SK-N-SH (cell line): ENCODE measurements at regions not wholly inside any gene's neighbourhood (a gene's known extent, or its start where the extent isn't known, plus 50 kb on each side); places are given as distances from the start of the nearest gene placed in this dataset.

Experiments used
- CTCF ChIA-PET: fragments of 300-600, 350-600 bp; formaldehyde crosslinking; extraction: SDS; loops from one replicate; lab custom pipeline; 2021; lab: Yijun Ruan, JAX
- POLR2A ChIA-PET: fragments of 350-600 bp; sonication (Branson Sonifier 250); formaldehyde crosslinking; extraction: SDS; loops from one replicate; lab custom pipeline; 2020; ENCODE audit warnings: antibody characterized with exemption, inconsistent platforms; lab: Yijun Ruan, JAX
- DNase-seq: peaks from one replicate; pipeline ENCODE4 v3.0.0; 2012
- H2AFZ ChIP-seq: fragments of 200-600 bp; sonication (generic); 2 replicates; pipeline ENCODE4 v1.8.1; 2016; ENCODE audit warnings: antibody characterized with exemption, mild to moderate bottlenecking, low read depth
- H3F3A ChIP-seq: fragments of 200-600 bp; sonication (generic); replicated peaks from 2 replicates; pipeline ENCODE3; 2016; ENCODE audit warnings: antibody characterized with exemption, mild to moderate bottlenecking; ENCODE audit not compliant: insufficient read depth
- H3K27ac ChIP-seq, 2 experiments: fragments of 200-500 bp in 1 of 2; fragments of 200-600 bp in 1 of 2; sonication (Bioruptor generic) in 1 of 2; sonication (generic), shearing (Covaris generic) in 1 of 2; 2 replicates each; pipeline versions ENCODE4 v1.5.1 to v1.6.1; 2014 to 2016; ENCODE audit warnings: low read depth in 2 of 2, inconsistent platforms in 1 of 2, low read length in 1 of 2, mild to moderate bottlenecking in 1 of 2, mixed read lengths in 1 of 2
- H3K27me3 ChIP-seq: fragments of 200-600 bp; sonication (generic), shearing (Covaris generic); 2 replicates; pipeline ENCODE4 v1.6.1; 2016; ENCODE audit warnings: mixed run types; ENCODE audit not compliant: insufficient read depth
- H3K36me3 ChIP-seq, 2 experiments: fragments of 200-500 bp in 1 of 2; fragments of 200-600 bp in 1 of 2; sonication (Bioruptor generic) in 1 of 2; sonication (generic) in 1 of 2; replicated peaks in 1 of 2; 2 replicates each; pipeline versions ENCODE3 to v1.5.1; 2014 to 2016; ENCODE audit warnings: low read length in 1 of 2, mild to moderate bottlenecking in 1 of 2; ENCODE audit not compliant: insufficient read depth in 2 of 2, control insufficient read depth in 1 of 2
- H3K4me1 ChIP-seq, 2 experiments: fragments of 200-500 bp in 1 of 2; fragments of 200-600 bp in 1 of 2; sonication (Bioruptor generic) in 1 of 2; sonication (generic), shearing (Covaris generic) in 1 of 2; 2 replicates each; pipeline versions ENCODE4 v1.5.1 to v1.6.1; 2014 to 2016; ENCODE audit warnings: low read depth in 1 of 2, low read length in 1 of 2, mixed run types in 1 of 2; ENCODE audit not compliant: insufficient read depth in 2 of 2, control insufficient read depth in 1 of 2
- H3K4me2 ChIP-seq: fragments of 200-600 bp; sonication (generic), shearing (Covaris generic); 2 replicates; pipeline ENCODE4 v1.6.1; 2017; ENCODE audit warnings: mixed run types
- H3K4me3 ChIP-seq, 2 experiments: fragments of 200-500 bp in 1 of 2; fragments of 200-600 bp in 1 of 2; sonication (Bioruptor generic) in 1 of 2; sonication (generic), shearing (Covaris generic) in 1 of 2; 2 replicates each; pipeline versions ENCODE4 v1.5.1 to v1.8.1; 2014 to 2016; ENCODE audit warnings: low read depth in 2 of 2, inconsistent platforms in 1 of 2, low read length in 1 of 2, mild to moderate bottlenecking in 1 of 2, mixed read lengths in 1 of 2, moderate library complexity in 1 of 2
- H3K79me2 ChIP-seq: fragments of 200-600 bp; sonication (generic); 2 replicates; pipeline ENCODE4 v1.8.1; 2017; ENCODE audit warnings: mild to moderate bottlenecking; ENCODE audit not compliant: insufficient read depth
- H3K9ac ChIP-seq: fragments of 200-600 bp; sonication (generic); 2 replicates; pipeline ENCODE4 v1.6.1; 2017; ENCODE audit warnings: mixed run types
- H3K9me2 ChIP-seq: fragments of 200-600 bp; sonication (generic); 2 replicates; pipeline ENCODE4 v1.6.1; 2017; ENCODE audit warnings: mixed run types
- H3K9me3 ChIP-seq: fragments of 200-600 bp; sonication (generic); 2 replicates; pipeline ENCODE4 v1.6.1; 2017; ENCODE audit warnings: mixed run types, mild to moderate bottlenecking, moderate library complexity
- H4K20me1 ChIP-seq: fragments of 200-600 bp; sonication (generic); 2 replicates; pipeline ENCODE4 v1.6.1; 2017; ENCODE audit warnings: mild to moderate bottlenecking, mixed run types; ENCODE audit not compliant: insufficient read depth
- EP300 ChIP-seq, 2 experiments: IDR thresholded peaks; 2 replicates each; pipeline versions ENCODE4 v1.4.0 to v1.6.1; 2012; ENCODE audit warnings: borderline replicate concordance in 1 of 2, low read depth in 1 of 2, low read length in 1 of 2
- EZH2phosphoT487 ChIP-seq: fragments of 200-600 bp; sonication (generic); IDR thresholded peaks from 2 replicates; pipeline ENCODE4 v1.6.1; 2017; ENCODE audit warnings: low read depth, mixed run types, mild to moderate bottlenecking, antibody characterized with exemption, moderate library complexity, borderline replicate concordance
- FOXM1 ChIP-seq: IDR thresholded peaks from 2 replicates; pipeline ENCODE4 v1.4.0; 2012; ENCODE audit warnings: low read depth, mild to moderate bottlenecking
- GABPA ChIP-seq: IDR thresholded peaks from 2 replicates; pipeline ENCODE4 v1.4.0; 2012; ENCODE audit warnings: low read depth, mild to moderate bottlenecking
- MAX ChIP-seq: IDR thresholded peaks from 2 replicates; pipeline ENCODE4 v1.4.0; 2012; ENCODE audit warnings: low read depth
- MXI1 ChIP-seq: IDR thresholded peaks from 2 replicates; pipeline ENCODE4 v1.6.1; 2012; ENCODE audit warnings: mild to moderate bottlenecking, low read depth, low read length, improper control_type of control experiment
- NRF1 ChIP-seq: IDR thresholded peaks from 2 replicates; pipeline ENCODE4 v1.6.1; 2012; ENCODE audit warnings: low read depth, mild to moderate bottlenecking, low read length
- REST ChIP-seq: IDR thresholded peaks from 2 replicates; pipeline ENCODE4 v1.6.1; 2012; ENCODE audit warnings: mild to moderate bottlenecking, low read depth, low read length, moderate library complexity
- RXRA ChIP-seq: IDR thresholded peaks from 2 replicates; pipeline ENCODE4 v1.4.0; 2012; ENCODE audit warnings: low read depth, mild to moderate bottlenecking, borderline replicate concordance
- TAF1 ChIP-seq: IDR thresholded peaks from 2 replicates; pipeline ENCODE4 v1.6.1; 2012; ENCODE audit warnings: low read depth, mild to moderate bottlenecking, low read length, moderate library complexity, borderline replicate concordance
- USF1 ChIP-seq: IDR thresholded peaks from 2 replicates; pipeline ENCODE4 v1.4.0; 2012; ENCODE audit warnings: low read depth, borderline replicate concordance
- USF2 ChIP-seq: fragments of 150-350 bp; IDR thresholded peaks from 2 replicates; pipeline ENCODE4 v1.6.1; 2017; ENCODE audit warnings: antibody characterized with exemption, low read length, low read depth, borderline replicate concordance
- WGBS: methylation state at CpG from one replicate; pipeline ENCODE4 v1.1.6; 2017; ENCODE audit warnings: low lambda C conversion rate; 5-methylcytosine and 5-hydroxymethylcytosine counted together

- DNase-seq: no peak
- H3K27me3 ChIP-seq: no peaks in the 10 kb centered on the region
- no peak overlapping the region for H2AFZ ChIP-seq
- CTCF ChIA-PET: interaction anchor here (0.8 kb wide), 1 partner anchor 43 kb away, joined by 3 read pairs; no protein-coding TSS in a partner anchor
- WGBS: 70% methylated on average over 9 of the region's 9 CpGs
- H3K27ac ChIP-seq: no peak overlapping the region
- H4K20me1 ChIP-seq: no peaks in the 10 kb centered on the region
- H3K36me3 ChIP-seq: no peaks in the 10 kb centered on the region
- H3K79me2 ChIP-seq: no peaks in the 10 kb centered on the region
- no peak overlapping the region for H3K9ac ChIP-seq
- no peak overlapping the region for H3K4me3 ChIP-seq
- POLR2A ChIA-PET: no interaction called here
- no peaks in the 10 kb centered on the region; a peak in 1 of 4 replicates for H3K4me1 ChIP-seq
- H3K9me3 ChIP-seq: no peaks in the 10 kb centered on the region
- no peaks in the 10 kb centered on the region for H3K9me2 ChIP-seq
- H3K4me2 ChIP-seq: no peak overlapping the region
- no peak for TF ChIP-seq GABPA
- H3F3A ChIP-seq: no peaks in the 10 kb centered on the region
Observed at GRCh38 chr18:69217196-69218000, 183.3 kb upstream of the DOK6 start.

- no peak for DNase-seq
- Histone ChIP-seq H3K9ac (no peak overlapping the region), H3K36me3 (no peaks in the 10 kb centered on the region), H2AFZ (no peak overlapping the region), H3K4me3 (no peak overlapping the region), H4K20me1 (no peaks in the 10 kb centered on the region), H3F3A (no peaks in the 10 kb centered on the region), H3K4me2 (no peak overlapping the region), H3K27ac (no peak overlapping the region), H3K27me3 (no peaks in the 10 kb centered on the region), H3K4me1 (no peaks in the 10 kb centered on the region; a peak in 1 of 4 replicates)
- 81% methylated on average over 6 of the region's 6 CpGs for whole genome bisulfite sequencing
- ChIA-PET CTCF (no interaction called here), POLR2A (no interaction called here)
- TF ChIP-seq MAX (no peak), USF1 (no peak), REST (no peak), RXRA (no peak), TAF1 (no peak), FOXM1 (no peak), MXI1 (no peak), EP300 (IDR thresholded peaks at IDR 0.05; ENCODE audit: borderline replicate concordance in 1 of 2, low read depth in 1 of 2, low read length in 1 of 2) (no peak), NRF1 (no peak), USF2 (no peak), EZH2phosphoT487 (no peak)
- TF ChIP-seq, all 33 proteins: peak for 0
- Histone ChIP-seq H3K9me2 (no peaks in the 10 kb centered on the region), H3K9me3 (no peaks in the 10 kb centered on the region), H3K79me2 (no peaks in the 10 kb centered on the region)
Observed at GRCh38 chr18:69220529-69220928, 180.2 kb upstream of the DOK6 start.
